ENCODE measurements at regions not wholly inside any gene's neighbourhood (a gene's known extent, or its start where the extent isn't known, plus 50 kb on each side); places are given as distances from the start of the nearest gene placed in this dataset.

GRCh38 chr3:182063742-182064141 lies 352.0 kb downstream of the SOX2 start:
- DNase-seq = no peak
- Histone ChIP-seq H3K14ac (replicated peaks; ENCODE audit: low read depth, low read length) (no peak overlapping the region), H2AK5ac (ENCODE audit: low read depth, low read length) (no peak overlapping the region), H3K9me3 (ENCODE audit: control insufficient read depth, insufficient read depth, low read length) (0 out of 2 replicates have a peak, but pooled peaks cover 3% of the 10 kb centered on the region), H3K27ac (ENCODE audit: insufficient read depth, low read length) (no peak overlapping the region), H3K4me2 (ENCODE audit: low read depth, low read length) (no peak overlapping the region), H4K8ac (ENCODE audit: low read depth in 2 of 2, low read length in 2 of 2) (no peak overlapping the region), H3K79me1 (ENCODE audit: low read depth in 1 of 2, low read length in 2 of 2) (no peaks in the 10 kb centered on the region), H3K9me1 (ENCODE audit: insufficient read depth, low read length) (no peaks in the 10 kb centered on the region), H3K18ac (ENCODE audit: low read depth, low read length) (no peak overlapping the region), H3K27me3 (ENCODE audit: control insufficient read depth, insufficient read depth, low read length) (no peaks in the 10 kb centered on the region), H3K4ac (ENCODE audit: low read depth, low read length) (no peak overlapping the region), H3K4me3 (ENCODE audit: insufficient read depth, low read depth, low read length) (no peak overlapping the region), H3K4me1 (ENCODE audit: control insufficient read depth, insufficient read depth, low read length) (no peaks in the 10 kb centered on the region), H4K20me1 (ENCODE audit: insufficient read depth, low read length) (no peaks in the 10 kb centered on the region), H3K9ac (ENCODE audit: low read depth, low read length) (no peak overlapping the region), H3K23ac (ENCODE audit: low read depth, low read length) (no peak overlapping the region), H4K91ac (ENCODE audit: insufficient read depth, low read depth, low read length) (no peak overlapping the region), H2AK9ac (replicated peaks; ENCODE audit: low read depth, low read length, poor library complexity) (no peak overlapping the region), H2AFZ (replicated peaks; ENCODE audit: low read length, poor library complexity) (no peak overlapping the region), H3K56ac (ENCODE audit: extremely low read depth, insufficient read depth, low read length) (no peak overlapping the region), H2BK15ac (ENCODE audit: low read depth, low read length) (no peak overlapping the region), H2BK120ac (ENCODE audit: low read depth, low read length) (no peak overlapping the region), H2BK5ac (ENCODE audit: low read depth, low read length, poor library complexity, severe bottlenecking) (no peak overlapping the region), H2BK20ac (ENCODE audit: low read depth, low read length) (no peak overlapping the region), H4K5ac (ENCODE audit: low read depth, low read length) (no peak overlapping the region), H3K36me3 (ENCODE audit: control insufficient read depth, insufficient read depth, low read length) (no peaks in the 10 kb centered on the region)
- BruUV-seq (replicated peaks) = no TSS peak
- intact Hi-C loops (cut with micrococcal nuclease) = no loop called here
- in situ Hi-C loops (cut with MboI; ENCODE audit: low sequenced_read_pairs) = no loop called here
- dilution Hi-C loops (cut with HindIII; ENCODE audit: low sequenced_read_pairs, unreplicated experiment) = no loop called here
- no peak for TF ChIP-seq BHLHE40 (IDR thresholded peaks at IDR 0.05; ENCODE audit: low read depth, low read length)
- TF ChIP-seq RAD21 (IDR thresholded peaks at IDR 0.05; ENCODE audit: low read length) = no peak
- no peak for TF ChIP-seq SMC3 (IDR thresholded peaks at IDR 0.05; ENCODE audit: low read depth, low read length)
- TF ChIP-seq RCOR1 (IDR thresholded peaks at IDR 0.05; ENCODE audit: insufficient replicate concordance, low read length) = no peak
- TF ChIP-seq NFE2L2 (IDR thresholded peaks at IDR 0.05; ENCODE audit: low read depth, low read length) = no peak
- TF ChIP-seq CTCF (conservative IDR thresholded peaks at IDR 0.05; ENCODE audit: low read depth, low read length) = no peak
- TF ChIP-seq POLR2A (IDR thresholded peaks at IDR 0.05; ENCODE audit: low read depth, low read length) = no peak
- no peak for TF ChIP-seq CEBPB (IDR thresholded peaks at IDR 0.05; ENCODE audit: low read depth, low read length)
- no peak for TF ChIP-seq MAZ (IDR thresholded peaks at IDR 0.05; ENCODE audit: borderline replicate concordance, low read depth, low read length)
- TF ChIP-seq RFX5 (IDR thresholded peaks at IDR 0.05; ENCODE audit: low read depth, low read length) = no peak
- no peak for TF ChIP-seq FOS (IDR thresholded peaks at IDR 0.05; ENCODE audit: low read depth, low read length)
- TF ChIP-seq CHD1 (IDR thresholded peaks at IDR 0.05; ENCODE audit: low read depth, low read length) = no peak
- no peak for TF ChIP-seq MAFK (IDR thresholded peaks at IDR 0.05; ENCODE audit: low read depth, low read length)
- TF ChIP-seq ELK1 (IDR thresholded peaks at IDR 0.05; ENCODE audit: borderline replicate concordance, low read depth, low read length) = no peak
- TF ChIP-seq USF2 (IDR thresholded peaks at IDR 0.05; ENCODE audit: low read depth, low read length) = no peak
- TF ChIP-seq MXI1 (IDR thresholded peaks at IDR 0.05; ENCODE audit: borderline replicate concordance, low read depth, low read length) = no peak
- CTCF ChIA-PET = interaction anchor here (0.6 kb wide), 1 partner anchor 13 kb away, joined by 6 read pairs; no protein-coding TSS in a partner anchor
- POLR2A ChIA-PET (ENCODE audit: unreplicated experiment) = no interaction called here
- ATAC-seq (ENCODE audit: low read depth) = no peak
- no CpG with 5 or more reads among the region's 1 CpG for WGBS, 2 experiments (ENCODE audit: extremely low coverage in 2 of 2, insufficient read length in 1 of 2)
